HEK293 (cell line): ENCODE measurements at regions not wholly inside any gene's neighbourhood (a gene's known extent, or its start where the extent isn't known, plus 50 kb on each side); places are given as distances from the start of the nearest gene placed in this dataset.

ENCODE experiments used
- CTCF ChIA-PET: fragments of 350-600 bp; formaldehyde crosslinking; extraction: SDS; loops from one replicate; lab custom pipeline; 2021; ENCODE audit warnings: antibody characterized with exemption; lab: Yijun Ruan, JAX
- POLR2A ChIA-PET: fragments of 300-600 bp; formaldehyde crosslinking; extraction: SDS; loops from one replicate; lab custom pipeline; 2020; ENCODE audit warnings: antibody characterized with exemption, inconsistent platforms; lab: Yijun Ruan, JAX
- H3K27ac ChIP-seq: fragments of 200-500 bp; sonication (Bioruptor generic); 2 replicates; pipeline ENCODE4 v1.5.1; 2014; ENCODE audit warnings: low read depth, low read length, control low read depth, inconsistent platforms; ENCODE audit errors: extremely low read depth
- H3K36me3 ChIP-seq, 2 experiments: fragments of 200-500 bp in 1 of 2; sonication (Bioruptor generic) in 1 of 2; 1 replicate in 1 of 2; 2 replicates in 1 of 2; pipeline ENCODE4 v1.5.1; 2014 to 2017; ENCODE audit warnings: inconsistent platforms in 2 of 2, low read length in 2 of 2; ENCODE audit not compliant: control insufficient read depth in 2 of 2, insufficient read depth in 1 of 2
- H3K4me1 ChIP-seq: fragments of 200-500 bp; sonication (Bioruptor generic); 2 replicates; pipeline ENCODE4 v1.5.1; 2014; ENCODE audit warnings: mild to moderate bottlenecking, low read length, inconsistent platforms; ENCODE audit not compliant: control insufficient read depth, insufficient read depth
- H3K4me3 ChIP-seq: 2 replicates; pipeline ENCODE4 v1.5.1; 2011; ENCODE audit warnings: low read depth, mild to moderate bottlenecking, control low read depth, low read length, moderate library complexity
- H3K9me3 ChIP-seq: fragments of 200-500 bp; sonication (Bioruptor generic); 2 replicates; pipeline ENCODE4 v1.5.1; 2014; ENCODE audit warnings: low read depth, low read length, inconsistent platforms; ENCODE audit not compliant: control insufficient read depth, insufficient read depth
- EGR2 ChIP-seq: fragments of 450-650 bp; formaldehyde crosslinking; IDR thresholded peaks from 2 replicates; pipeline ENCODE4 v1.5.1; 2016; ENCODE audit warnings: low read depth, missing biosample characterization, missing genetic modification characterization
- GFI1B ChIP-seq: fragments of 450-650 bp; formaldehyde crosslinking; IDR thresholded peaks from 2 replicates; pipeline ENCODE4 v1.5.1; 2016; ENCODE audit warnings: missing biosample characterization, missing genetic modification characterization
- REST ChIP-seq: fragments of 450-650 bp; formaldehyde crosslinking; IDR thresholded peaks from 2 replicates; pipeline ENCODE4 v1.5.1; 2016; ENCODE audit warnings: missing biosample characterization, missing genetic modification characterization
- ZFHX2 ChIP-seq: fragments of 450-650 bp; formaldehyde crosslinking; conservative IDR thresholded peaks from 2 replicates; pipeline ENCODE4 v1.5.1; 2016; ENCODE audit warnings: missing biosample characterization, missing genetic modification characterization
- ZNF335 ChIP-seq: fragments of 450-650 bp; formaldehyde crosslinking; conservative IDR thresholded peaks from 2 replicates; pipeline ENCODE4 v1.5.1; 2016; ENCODE audit warnings: missing biosample characterization, missing genetic modification characterization
- ZNF677 ChIP-seq: fragments of 450-650 bp; IDR thresholded peaks from 2 replicates; pipeline ENCODE4 v1.5.0; 2018; ENCODE audit warnings: missing biosample characterization, mild to moderate bottlenecking, missing genetic modification characterization, moderate library complexity

- no peak overlapping the region for H3K27ac ChIP-seq
- H3K36me3 ChIP-seq: no peaks in the 10 kb centered on the region
- ChIA-PET CTCF (no interaction called here), POLR2A (interaction anchor here (0.8 kb wide), 1 partner anchor 56 kb away, joined by 5 read pairs; no protein-coding TSS in a partner anchor)
- H3K9me3 ChIP-seq: no peaks in the 10 kb centered on the region
- TF ChIP-seq ZNF677: no peak
- peak; percentile 57; the same call in 1 of the 2 replicates for TF ChIP-seq EGR2 (tag by site-specific recombination)
- TF ChIP-seq ZFHX2 (tag by site-specific recombination): peak; percentile 55
- no peaks in the 10 kb centered on the region for H3K4me1 ChIP-seq
- no peak overlapping the region for H3K4me3 ChIP-seq
Observed at GRCh38 chr9:136596217-136596616, 50.4 kb upstream of the NOTCH1 start.

GRCh38 chr9:136595245-136596153 lies 49.7 kb upstream of the NOTCH1 start:
- no peaks in the 10 kb centered on the region for H3K36me3 ChIP-seq
- H3K27ac ChIP-seq: no peak overlapping the region
- ChIA-PET CTCF (no interaction called here), POLR2A (interaction anchor here (0.5 to 0.8 kb wide), 2 partner anchors 21 to 55 kb away, joined by 3 to 5 read pairs; no protein-coding TSS in a partner anchor)
- TF ChIP-seq GFI1B (tag by site-specific recombination) (no peak), REST (tag by site-specific recombination) (peak; percentile 76), ZNF335 (tag by site-specific recombination) (peak; percentile 73)
- H3K9me3 ChIP-seq: no peaks in the 10 kb centered on the region
- H3K4me3 ChIP-seq: no peak overlapping the region
- H3K4me1 ChIP-seq: no peaks in the 10 kb centered on the region
